CD1c-positive myeloid dendritic cell (primary cell): ENCODE measurements at regions not wholly inside any gene's neighbourhood (a gene's known extent, or its start where the extent isn't known, plus 50 kb on each side); places are given as distances from the start of the nearest gene placed in this dataset.
"Not testable (repeated sequence)": the region's sequence is repeated elsewhere in the genome, so short reads cannot be mapped to it uniquely, and the experiment has no call there.

Experiments
- DNase-seq: peaks from one replicate; pipeline ENCODE4 v3.0.0-alpha.2; 2016; ENCODE audit errors: extremely low spot score

DNA sequence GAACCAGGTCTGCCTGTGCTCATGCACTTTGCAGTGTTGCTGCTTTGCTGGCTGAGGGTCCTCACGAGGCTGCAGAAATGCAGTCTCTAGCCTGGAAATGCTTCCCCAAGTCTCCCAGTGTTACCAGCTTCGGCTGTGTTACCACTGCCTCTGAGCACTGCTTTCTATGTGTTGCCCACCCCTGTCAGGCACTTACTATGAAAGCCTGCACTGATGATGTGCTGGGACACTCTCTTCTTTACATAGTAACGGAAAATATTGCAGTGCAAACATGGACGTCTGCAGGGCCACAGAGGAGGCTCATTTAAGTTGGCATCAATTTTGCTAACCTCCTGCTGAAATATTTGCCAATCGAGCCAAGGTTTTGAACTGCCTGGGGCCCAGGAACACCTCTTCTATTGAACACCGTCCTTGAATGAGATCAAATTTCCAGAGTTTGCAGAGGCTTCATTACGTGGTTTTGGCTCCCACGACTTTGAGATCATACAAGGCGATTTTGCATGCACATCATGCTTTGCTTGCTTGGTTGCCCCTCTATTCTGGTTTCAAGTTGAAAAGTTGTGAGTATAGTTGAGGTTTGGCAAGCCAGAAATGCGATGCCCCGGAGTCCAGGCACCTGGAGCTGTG is 404.7 kb upstream of the PODXL start:
- no peak for DNase-seq

DNA sequence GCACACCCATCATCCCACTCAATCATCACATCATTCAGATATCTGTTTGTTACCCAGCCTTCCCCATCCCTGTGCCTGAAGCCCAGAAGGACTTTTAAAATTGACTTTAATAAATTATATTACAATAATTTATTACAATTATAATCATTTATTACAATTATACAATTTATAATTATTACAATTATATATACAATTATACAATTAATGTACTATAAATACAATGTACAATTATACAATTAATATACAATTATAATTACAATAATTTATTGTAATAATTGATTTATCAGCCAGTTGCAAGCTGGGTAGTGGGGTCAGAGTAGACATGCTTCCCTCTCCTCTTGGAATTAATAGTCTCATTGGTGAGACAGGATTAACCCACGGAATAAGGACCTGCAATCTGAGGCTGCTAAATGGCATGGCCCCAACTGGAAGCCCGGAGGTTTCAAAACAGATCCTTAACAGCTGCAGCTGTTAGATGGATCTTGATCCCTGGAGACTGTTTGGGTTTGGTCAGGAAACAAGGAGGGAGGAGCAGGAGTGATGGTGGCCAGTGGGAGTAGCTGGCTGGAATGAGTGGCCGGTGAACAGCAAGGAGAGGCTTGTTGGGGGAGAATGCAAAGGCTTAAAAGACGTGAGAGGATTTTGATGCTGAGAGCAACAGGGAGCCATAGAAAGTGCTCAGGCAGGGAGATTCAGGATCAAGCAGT is 402.8 kb upstream of the PODXL start:
- no peak for DNase-seq

DNA sequence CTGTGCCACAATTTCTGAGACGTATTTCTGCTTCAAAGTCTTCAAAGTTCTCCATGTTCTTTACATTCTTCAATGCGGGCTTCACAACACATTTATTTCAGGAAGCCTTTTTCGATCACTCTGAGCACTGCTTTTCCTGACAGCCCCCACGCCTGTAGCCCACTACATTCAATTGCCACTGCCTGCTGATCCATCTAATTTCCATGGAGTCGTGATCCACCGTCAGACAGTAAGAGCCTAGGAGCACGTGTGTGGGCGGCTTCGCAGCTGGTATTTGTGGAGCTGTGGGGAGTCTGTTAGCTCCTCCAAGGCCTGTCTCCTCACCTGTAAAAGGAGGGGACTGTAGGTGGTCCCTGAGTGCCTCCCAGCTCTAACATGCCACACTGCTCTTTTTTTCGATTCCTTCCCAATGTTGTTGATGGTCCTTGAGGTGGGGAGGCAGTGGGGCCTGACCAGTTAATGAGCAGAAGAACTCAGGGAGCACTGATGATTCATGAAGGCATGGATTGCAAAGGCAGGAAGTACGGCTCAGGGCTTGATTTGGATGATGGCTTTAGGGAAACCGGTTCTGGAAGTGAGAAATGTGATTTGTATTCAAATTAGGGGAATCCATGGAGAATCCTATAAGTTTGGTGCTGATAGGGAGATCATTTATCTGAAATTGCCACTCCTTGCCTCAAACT is 401.1 kb upstream of the PODXL start:
- no peak for DNase-seq

DNA sequence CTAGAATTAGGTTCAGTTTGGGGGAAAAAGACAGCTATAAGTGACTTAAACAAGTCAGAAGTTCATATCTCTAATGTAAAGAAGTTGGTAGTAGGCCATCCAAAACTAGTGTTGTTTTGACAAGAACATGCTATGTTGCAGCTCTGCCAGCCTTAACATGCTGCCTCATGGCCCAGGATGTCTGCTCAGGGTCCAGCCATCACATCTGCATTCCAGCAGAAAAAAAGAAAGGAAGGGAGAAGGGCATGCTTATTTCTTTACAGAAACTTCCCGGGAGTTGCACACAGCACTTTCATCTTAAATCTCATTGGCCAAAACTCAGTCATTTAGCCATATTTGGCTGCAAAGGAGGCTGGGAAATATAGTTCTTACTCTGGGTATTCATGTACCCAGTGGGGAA is 400.4 kb upstream of the PODXL start:
- DNase-seq, result no peak

DNA sequence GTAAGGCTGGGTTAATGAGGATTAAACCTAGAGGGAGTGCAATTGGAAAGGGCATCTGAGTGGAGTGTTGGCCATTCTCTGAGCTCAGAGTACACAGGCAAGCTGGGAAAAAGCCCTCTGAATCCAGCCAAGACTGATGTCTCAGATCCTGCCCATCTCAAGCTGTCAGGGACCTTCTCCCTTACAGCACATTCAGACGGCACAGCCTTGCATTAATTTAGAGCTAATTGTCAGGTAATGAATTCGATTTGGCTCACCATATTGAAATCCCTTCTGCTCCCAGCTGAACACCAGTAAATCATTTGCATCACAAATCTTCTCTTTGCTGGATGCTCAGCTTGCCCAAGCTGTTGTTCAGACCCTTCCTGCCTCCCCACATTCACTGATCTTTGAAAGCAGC is 399.3 kb upstream of the PODXL start:
- no peak for DNase-seq

DNA sequence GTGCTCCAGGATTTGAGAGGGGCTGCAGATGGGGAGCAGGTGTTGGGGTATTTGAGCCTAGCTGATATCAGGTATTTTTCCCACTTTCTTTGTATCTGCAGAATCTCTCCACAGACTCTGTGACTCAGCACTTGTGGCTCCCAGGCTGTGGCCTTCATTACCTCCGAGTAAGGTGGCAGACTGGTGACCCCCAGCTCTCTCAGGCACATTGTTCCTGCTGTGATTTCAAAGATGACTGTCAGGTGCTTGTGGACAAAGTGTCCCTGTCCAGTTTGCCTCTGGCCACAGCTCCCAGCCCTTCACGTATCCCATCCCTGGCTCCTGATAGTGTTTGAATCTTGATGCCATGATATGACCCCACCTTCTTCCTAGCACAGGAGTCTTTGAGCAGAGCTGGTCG is 396.8 kb upstream of the PODXL start:
- DNase-seq, result no peak

DNA sequence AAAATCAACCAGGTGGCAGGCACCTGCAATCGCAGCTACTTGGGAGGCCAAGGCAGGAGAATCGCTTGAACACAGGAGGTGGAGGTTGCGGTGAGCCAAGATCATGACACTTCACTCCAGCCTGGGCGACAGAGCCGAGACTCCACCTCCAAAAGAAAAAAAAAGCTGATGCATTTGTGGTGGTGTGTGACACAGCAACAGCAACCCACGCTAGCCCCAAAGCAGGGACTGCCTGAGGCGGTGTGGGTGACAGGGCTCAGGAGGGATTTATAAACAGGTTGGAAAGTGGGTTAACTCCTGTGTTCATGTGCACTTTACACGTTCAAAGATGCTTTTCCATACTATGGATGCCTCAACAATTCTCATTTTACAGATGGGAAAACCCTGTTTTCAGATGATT is 395.9 kb upstream of the PODXL start:
- no peak for DNase-seq

DNA sequence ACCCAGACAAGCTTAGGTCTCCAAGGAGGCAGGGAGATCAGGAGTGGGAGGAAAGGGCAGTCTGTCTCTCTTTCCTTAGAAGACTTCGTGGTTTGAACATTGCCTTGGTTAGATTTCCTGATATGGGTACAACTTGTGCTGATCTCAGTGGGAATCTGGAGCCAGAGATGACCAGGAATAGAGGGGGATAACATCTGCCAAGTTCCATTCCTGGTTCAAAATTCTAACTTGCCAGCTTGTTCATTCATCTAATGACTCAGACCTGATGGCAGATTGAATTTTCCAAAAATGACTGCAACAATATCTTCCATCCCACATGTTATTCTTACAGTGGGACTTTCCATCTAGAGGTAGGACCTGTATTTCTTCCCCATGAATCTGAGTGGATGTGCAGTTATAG is 394.3 kb upstream of the PODXL start:
- DNase-seq, result no peak

DNA sequence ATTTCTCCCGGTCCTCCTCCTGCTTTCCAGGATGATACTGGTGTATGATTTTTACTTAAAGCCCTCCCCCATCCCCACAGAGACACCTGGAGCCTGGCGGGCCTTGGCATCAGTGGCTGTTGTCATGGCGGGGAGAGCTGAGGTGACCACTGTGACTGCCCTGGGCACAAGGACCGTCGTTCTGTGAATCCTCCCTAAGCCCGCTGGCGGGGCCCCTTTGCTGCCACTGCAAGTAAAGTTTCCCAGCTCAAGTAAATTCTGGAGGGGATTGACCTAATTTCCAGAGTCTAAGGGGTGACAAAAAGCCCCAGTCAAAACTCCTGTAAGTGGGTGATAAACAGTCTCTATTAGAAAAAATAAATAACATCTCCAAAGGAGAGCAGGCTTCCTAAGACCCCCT is 393.2 kb upstream of the PODXL start:
- no peak for DNase-seq

DNA sequence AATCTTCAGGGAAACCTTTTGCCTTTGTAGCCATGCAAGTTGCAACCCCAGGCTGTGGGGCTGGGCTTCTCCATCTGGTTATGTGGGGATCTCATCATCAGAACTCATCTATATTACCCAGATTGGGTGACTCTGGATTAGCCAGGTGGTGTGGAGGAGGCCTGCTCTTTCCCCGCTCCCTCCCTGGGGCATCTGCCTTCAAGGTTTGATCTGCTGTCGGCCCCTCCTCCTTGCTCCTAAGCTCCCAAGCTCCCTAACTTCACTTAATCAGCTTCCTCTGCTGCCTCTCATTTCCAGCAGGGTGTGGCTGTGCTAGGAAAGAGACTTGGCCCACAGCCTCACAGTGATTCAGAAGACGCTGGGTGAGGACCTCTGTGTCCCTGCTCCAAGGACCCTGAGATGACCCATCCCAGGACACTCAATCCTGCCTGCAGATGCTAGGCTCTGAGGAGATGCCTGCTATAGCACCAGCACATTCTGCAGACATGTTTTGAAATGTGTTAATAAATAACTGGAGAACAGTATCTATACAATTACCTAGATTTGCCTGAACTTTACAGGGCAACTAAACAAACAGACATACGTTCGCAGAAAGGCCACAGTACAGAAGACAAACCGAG is 392.1 kb upstream of the PODXL start:
- no peak for DNase-seq

DNA sequence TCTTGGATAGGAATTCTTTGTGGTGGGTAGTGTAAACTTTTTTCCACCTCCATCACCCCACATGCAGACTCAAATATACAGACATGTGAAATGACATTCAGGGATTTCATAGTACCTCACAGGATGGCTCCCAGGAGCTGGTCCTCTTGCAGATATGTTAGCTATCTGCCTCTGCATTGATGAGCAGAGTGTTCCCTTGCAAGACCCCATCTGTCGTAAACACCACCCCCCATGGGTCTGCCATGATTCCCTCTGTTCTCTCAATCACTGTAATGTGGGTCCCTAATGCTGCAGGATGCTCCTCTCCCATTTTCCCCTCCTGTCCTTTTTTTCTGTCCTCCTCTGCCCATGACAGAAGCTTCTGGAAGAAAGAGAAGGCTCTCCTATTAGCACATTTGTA is 391.2 kb upstream of the PODXL start:
- no peak for DNase-seq

DNA sequence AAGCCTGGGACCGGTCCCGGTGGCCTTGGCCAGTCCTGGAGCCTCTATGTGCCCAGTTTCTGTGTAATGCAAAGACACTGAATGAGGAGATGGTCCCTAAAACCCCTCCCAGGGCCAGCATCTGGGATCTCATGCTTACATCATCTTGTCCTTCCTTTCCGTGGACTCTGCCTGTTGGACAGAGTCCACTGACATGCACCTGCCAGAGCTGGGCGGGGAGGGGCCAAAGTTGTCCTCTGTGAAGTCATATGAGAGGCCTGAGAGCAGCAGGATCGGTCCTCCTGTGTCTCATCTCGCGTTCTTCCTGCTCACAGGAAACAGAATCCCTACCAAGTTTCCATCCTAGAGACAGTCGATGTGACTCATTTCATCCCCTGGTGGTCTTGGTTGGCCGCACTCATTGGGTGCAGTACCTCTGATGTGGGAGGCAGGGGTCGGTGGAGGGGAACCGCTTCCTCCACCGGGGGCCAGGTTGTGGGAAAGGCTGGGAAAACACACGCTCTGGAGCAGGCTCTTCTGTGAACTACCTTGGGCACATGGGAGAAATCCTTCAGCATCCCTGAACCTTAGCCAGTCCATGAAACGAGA is 389.6 kb upstream of the PODXL start:
- no peak for DNase-seq

DNA sequence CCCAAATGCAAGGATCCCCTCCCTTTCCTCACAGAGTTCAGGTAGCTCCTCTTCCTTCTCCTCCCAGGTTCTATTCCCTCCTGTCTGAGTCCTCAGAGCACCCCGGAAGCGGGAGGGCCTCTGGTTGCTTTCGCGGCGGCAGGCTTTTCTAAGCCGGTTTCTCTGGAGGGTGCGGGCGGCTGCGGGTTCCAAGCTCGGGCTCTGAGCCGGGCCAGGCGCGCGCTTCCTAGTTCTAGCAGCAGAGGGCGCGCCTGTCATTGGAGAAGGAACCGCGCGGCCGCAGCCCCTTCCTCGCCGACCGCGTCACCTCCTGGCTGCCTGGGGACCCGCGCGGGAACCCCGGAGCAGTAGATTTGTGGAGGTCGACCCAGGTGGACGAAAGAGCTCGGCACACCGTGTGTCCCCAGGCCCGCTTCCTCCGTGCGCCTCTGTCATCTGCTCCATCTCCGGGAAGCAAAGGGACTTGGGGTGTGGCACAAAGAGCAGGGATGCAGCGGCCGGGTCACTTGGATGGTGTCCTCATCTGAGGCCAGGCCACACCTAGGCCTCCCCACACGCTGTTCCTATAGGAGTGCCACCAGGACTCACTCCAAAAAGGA is 389.0 kb upstream of the PODXL start:
- peak; percentile 14 for DNase-seq

DNA sequence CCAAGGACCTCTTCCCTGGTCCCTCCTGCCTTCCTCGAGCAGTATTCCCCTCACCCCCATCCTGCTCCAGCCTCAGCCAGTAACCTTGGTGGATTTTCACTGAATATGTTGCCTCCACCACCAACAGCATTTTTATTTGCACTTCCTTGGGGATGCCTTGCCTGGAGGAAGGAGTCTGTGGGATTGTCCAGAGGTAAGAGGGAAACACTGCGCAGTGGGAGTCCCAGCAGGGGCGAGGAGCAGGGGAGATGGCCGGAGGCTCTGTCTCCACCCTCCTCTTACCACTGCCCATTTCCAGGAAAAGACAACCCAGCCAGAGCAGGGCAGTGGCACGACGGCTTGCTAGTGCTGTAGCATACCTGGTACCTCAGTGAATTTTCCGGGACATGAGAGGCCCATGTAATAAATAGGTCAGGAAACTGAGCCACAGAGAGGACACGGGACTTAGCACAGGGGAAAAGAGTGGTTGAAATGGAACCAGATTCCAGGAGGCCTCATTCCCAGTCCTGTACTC is 388.2 kb upstream of the PODXL start:
- no peak for DNase-seq

DNA sequence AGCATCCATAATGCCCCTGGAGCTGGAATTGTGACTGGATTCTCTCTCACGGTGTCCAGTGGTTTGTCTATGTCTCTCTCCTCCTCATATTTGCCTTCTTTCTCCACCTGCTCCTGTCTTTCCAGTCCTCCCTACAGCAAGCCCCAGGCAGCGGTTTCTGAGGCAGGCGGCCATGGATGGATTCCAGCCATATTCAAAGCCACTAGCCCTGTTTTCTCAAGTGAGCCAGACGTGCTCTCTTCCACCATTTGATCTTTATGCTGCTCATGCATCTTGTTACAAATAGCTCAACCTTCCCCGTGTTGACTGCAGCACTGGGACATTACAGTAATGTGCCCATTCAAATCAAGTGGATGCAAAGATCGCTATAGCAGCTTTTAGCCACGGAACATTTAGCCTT is 387.2 kb upstream of the PODXL start:
- DNase-seq, result no peak

DNA sequence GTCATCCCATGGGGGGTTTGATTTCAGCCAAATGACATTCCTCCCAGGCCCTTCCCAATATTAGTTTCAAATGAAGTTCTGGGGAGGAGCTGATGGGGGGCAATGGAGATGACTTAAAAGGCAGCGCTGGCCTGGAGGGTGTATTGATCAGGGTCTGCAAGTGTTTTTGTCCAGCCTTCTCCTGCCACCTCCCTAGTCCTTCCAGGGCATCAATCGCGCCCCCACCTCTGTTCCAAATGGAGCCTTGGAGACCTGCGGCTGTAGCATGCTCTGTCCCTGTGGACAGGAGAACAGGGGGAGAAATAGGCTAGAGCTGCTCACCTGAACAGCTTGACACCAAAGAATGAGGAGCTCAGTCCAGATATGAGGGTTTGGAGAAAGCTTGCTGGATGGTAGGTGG is 386.8 kb upstream of the PODXL start:
- DNase-seq, result no peak

DNA sequence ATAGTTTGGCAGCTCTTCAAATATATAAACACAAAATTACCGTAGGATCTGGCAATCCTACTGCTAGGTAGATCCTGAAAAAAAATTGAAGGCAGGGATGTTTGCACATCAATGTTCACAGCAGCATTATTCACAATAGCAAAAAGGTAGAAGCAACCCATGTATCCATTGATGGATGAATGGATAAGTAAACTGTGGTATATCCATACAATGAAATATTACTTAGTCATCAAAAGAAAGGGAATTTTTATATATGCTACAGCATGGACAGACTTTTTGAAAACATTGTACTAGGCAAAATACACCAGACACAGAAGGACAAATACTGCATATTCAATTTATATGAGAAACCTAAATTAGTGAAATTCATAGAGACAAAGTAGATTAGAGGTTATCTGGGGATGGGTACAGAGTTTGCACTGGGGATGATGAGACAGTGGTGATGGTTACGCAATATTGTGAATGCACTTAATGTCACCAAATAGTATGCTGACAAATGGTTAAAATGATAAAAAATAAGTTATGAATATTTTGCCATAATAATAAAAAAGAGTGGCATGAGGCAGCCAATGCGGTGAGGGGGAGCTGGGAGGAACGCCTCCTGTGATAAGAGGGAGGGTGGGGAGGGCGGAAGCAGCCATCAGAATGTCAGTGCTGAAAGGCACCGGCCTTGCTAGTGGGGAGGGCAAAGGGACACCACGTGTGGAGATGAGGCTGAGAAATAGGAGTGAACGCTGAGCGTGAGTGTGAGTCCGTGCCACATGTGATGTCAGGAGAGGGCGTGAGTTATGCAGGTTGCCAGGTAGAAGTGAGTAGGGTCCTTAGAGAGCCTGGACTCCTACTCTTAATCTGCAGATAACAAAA is 386.1 kb upstream of the PODXL start:
- no peak for DNase-seq

DNA sequence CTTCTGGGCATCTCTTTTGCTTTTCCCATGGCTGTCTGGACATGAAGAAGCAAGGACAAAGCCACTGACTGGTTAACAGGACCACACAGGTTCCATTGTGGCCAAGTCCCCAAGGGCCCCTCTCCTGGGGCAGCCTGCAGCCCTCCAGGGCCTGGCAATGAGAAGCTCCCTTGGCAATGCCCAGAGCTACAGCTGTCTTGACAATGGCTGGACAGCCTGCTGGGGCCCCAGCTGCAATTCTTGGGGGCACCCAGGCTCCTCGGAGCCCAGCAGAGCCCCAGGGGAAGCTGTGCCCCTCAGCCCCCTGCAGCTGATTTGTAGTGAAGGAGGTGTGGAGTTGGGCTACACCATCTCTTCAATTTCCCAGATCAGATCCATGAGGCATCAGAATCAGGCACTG is 384.9 kb upstream of the PODXL start:
- DNase-seq, result no peak

DNA sequence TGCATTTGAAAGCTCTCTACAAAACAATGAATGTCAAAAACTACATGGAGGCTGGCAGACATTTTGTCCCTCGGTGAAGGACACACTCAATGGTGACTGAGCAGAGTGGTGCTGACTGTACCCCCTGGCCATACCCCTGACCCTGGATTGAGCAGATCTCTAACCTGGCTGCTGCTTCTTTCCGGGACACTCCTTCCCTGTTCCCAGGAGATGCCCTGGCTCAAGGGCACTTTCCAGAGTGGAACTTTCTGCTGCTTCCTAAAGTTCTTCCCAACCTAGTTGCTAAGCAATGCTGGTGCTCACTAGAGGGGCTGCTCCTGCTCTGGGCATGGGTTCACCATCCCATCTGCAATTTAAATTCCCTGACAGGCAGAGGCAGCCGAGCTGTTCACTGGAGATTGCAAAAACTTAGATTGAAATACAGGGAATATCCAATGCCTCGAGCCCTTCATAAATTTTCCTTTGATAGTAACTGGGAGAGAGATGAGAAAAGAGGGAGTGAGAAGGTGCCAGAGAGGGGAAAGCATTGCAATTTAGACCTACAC is 384.3 kb upstream of the PODXL start:
- no peak for DNase-seq

DNA sequence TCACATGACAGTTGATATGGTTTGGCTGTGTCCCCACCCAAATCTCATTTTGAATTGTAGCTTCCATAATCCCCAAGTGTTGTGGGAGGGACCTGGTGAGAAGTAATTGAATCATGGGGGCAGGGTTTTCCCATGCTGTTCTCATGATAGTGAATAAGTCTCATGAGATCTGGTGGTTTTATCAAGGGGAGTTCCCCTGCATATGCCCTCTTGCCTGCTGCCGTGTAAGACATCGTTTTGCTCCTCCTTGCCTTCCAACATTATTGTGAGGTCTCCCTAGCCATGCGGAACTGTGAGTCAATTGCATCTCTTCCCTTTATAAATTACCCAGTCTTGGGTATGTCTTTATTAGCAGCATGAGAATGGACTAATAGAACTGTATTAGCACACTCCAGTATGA is 382.4 kb upstream of the PODXL start:
- not testable (repeated sequence) for DNase-seq

DNA sequence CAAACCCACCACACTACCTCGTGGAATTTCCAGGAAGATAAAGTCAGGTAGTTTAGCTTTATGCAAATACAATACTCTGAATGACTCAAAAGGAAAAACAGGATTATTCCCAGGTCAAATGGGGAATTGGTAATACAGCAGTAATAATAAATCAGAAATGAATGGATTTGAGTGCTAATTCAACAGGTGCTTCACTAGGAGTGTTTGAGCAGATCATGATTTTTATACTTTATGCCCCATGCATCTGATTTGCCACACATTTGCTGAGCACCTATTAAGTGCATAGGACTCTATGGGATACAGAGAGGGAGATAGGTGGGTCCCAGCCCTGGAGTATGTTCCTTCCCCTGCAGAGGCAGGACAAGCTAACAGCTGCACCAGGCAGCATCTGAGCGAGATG is 381.4 kb upstream of the PODXL start:
- DNase-seq, result no peak
